ENCODE measurements at regions not wholly inside any gene's neighbourhood (a gene's known extent, or its start where the extent isn't known, plus 50 kb on each side); places are given as distances from the start of the nearest gene placed in this dataset.

DNA sequence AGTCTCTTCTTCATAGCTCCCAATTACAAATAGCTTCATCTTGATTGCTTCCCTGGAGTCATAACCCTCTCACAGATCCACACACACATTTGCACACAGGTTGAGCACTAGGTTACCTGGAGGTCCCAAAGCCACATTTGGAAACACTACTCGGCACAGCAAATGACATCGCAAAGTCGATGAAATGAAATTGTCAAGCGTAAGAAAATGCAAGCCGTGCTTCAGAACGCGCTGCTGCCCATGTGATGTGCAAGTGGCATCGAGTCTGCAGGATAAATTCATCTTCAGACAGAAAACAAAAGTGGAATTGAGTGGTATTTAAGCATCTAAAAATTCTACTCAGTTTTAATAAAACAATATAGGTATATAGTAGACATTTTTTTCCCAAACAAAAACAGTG is 298.0 kb downstream of the TFAP2C start:
- TF ChIP-seq, protein P1, sequence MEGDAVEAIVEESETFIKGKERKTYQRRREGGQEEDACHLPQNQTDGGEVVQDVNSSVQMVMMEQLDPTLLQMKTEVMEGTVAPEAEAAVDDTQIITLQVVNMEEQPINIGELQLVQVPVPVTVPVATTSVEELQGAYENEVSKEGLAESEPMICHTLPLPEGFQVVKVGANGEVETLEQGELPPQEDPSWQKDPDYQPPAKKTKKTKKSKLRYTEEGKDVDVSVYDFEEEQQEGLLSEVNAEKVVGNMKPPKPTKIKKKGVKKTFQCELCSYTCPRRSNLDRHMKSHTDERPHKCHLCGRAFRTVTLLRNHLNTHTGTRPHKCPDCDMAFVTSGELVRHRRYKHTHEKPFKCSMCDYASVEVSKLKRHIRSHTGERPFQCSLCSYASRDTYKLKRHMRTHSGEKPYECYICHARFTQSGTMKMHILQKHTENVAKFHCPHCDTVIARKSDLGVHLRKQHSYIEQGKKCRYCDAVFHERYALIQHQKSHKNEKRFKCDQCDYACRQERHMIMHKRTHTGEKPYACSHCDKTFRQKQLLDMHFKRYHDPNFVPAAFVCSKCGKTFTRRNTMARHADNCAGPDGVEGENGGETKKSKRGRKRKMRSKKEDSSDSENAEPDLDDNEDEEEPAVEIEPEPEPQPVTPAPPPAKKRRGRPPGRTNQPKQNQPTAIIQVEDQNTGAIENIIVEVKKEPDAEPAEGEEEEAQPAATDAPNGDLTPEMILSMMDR (IDR thresholded peaks at IDR 0.05): no peak
- TF ChIP-seq POLR2A (IDR thresholded peaks at IDR 0.05): no peak
